Eye (tissue), 1 donor: ENCODE measurements at regions not wholly inside any gene's neighbourhood (a gene's known extent, or its start where the extent isn't known, plus 50 kb on each side); places are given as distances from the start of the nearest gene placed in this dataset.
"Not testable (repeated sequence)": the region's sequence is repeated elsewhere in the genome, so short reads cannot be mapped to it uniquely, and the experiment has no call there.

Experiments used
- DNase-seq: peaks from one replicate; pipeline ENCODE4 v3.0.0-alpha.2; 2015

DNA sequence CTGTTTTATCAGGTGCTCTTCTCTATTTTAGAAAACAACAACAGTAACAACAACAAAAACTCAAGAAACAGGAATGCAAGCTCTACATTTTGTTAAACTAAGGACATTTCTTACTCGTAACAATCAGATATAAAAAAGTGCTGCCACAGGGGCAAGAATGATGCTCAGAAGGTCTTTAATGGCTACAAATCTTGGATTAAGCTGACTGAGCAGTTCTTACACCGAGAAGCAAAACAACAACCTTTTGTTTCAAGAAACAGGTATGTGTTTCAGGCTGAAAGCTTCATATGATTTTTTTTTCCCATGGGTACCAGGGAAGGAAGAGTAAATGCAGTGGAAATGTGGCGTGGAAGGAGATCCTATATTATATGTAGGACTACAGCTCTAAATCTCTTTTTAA is 786.8 kb upstream of the FBXO33 start:
- no peak for DNase-seq

GRCh38 chr14:40218282-40218941 is 786.2 kb upstream of the FBXO33 start:
- DNase-seq, result no peak

DNA sequence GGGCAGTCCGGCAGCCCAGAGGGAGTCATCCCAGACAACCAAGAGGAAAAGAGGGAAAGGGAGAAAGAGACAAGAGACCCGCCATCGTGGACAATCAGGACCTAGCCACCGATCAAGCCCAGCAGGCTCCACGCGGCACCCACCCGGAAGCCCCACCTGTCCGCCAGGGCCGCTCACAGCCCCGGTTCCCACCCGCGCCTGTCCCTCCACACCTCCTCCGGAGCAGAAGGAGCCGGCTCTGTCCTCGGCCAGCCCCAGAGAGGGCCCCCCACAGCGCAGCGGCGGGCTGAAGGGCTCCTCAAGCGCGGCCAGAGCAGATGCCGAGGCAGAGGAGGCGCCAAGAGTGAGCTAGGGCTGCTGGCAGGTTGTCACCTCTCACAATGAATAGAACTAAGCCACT is 784.7 kb upstream of the FBXO33 start:
- DNase-seq, result no peak

DNA sequence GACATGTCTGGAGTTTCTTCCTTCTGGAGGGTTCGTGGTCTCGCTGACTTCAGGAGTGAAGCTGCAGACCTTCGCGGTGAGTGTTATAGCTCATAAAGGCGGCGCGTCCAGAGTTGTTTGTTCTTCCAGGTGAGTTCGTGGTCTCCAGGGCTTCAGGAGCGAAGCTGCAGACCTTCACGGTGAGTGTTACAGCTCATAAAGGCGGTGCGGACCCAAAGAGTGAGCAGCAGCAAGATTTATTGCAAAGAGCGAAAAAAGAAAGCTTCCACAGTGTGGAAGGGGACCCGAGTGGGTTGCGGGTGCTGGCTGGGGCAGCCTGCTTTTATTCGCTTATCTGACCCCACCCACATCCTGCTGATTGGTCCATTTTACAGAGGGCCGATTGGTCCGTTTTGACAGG is 784.2 kb upstream of the FBXO33 start:
- DNase-seq, result not testable (repeated sequence)

GRCh38 chr14:40213701-40214100 is 781.5 kb upstream of the FBXO33 start:
- no peak for DNase-seq

- DNase-seq, result no peak
Measured at GRCh38 chr14:40204441-40205175, 772.4 kb upstream of the FBXO33 start.

GRCh38 chr14:40199101-40199500 is 766.9 kb upstream of the FBXO33 start:
- no peak for DNase-seq

DNA sequence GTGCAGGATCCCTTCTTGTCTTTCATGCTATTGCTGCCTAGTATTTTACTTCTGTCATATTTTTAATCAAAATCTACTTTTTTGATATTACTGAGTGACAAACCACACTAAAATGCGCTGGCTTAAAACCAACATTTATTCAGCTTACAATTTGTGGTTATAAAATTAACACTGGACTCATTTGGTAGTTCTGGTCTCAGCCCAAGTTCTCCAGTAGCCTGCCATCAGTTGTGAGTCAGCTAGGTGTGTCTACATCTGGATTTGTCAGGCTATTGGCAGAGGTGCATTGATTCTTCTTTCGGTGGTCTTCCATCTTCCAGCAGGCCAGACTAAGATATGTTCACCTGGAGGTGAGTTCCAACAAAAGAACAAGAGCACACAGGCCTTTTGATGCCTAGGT is 765.1 kb upstream of the FBXO33 start:
- no peak for DNase-seq

DNA sequence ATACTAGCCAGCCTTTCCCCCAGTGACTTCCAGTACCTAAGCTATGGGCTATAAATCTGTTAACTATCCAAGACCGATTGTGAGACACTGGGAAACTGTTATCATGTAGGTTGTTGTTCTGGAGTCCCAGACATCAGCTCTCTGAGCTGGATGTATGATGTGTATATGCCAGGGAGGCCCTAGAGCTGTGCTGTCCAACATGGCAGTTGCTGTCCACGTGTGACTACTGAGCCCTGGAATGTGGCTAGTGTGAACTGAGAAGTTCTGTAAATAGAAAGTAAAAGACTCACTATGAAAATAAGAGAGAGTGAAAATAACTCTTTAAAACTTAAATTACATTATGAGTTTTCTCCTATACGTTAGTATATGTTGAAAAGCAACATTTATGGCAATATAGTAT is 755.8 kb upstream of the FBXO33 start:
- no peak for DNase-seq

DNA sequence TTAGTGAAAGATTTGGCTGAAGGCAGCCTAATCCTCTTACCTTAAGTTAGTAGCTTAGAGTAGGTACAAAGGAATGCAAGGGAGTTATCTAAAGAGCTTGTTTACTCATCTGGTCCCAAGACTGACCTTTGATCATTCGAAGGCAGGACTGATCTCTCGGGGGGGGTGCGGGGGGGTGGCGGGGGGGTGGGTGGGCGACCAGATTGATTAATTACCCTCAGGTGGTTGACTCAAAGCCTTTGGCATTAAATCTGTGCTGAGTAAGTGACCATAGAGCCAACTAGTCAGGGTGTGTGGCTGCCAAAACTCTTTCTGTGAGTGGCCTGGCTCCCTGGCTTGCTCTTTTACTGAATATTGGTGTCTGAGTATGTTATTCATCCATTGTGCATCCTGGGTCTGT is 731.9 kb upstream of the FBXO33 start:
- DNase-seq, result no peak

GRCh38 chr14:40139657-40140056 is 707.4 kb upstream of the FBXO33 start:
- no peak for DNase-seq

GRCh38 chr14:40133463-40133862 is 701.2 kb upstream of the FBXO33 start:
- DNase-seq, result no peak

DNA sequence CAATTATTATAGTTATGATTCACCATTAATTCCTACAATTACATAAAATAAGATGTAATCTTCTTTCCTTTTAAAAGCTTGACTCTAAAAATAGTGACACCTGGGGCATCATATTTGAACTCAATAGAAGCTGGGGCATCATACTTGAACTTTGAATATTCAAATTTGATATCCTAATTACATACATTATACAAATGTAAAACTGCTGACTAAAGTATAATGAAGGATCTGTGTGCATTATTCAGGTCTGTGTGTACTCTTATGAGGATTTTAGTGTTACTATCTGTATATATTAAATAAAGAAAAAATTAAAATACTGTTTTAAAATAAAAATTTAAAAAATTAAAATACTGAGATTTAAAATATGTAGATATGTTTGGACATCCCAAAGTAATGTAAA is 696.9 kb upstream of the FBXO33 start:
- DNase-seq, result no peak

GRCh38 chr14:40123816-40124215 is 691.6 kb upstream of the FBXO33 start:
- no peak for DNase-seq

- DNase-seq, result peak; percentile 52
Measured at GRCh38 chr14:40122968-40123648, 690.9 kb upstream of the FBXO33 start.

GRCh38 chr14:40119765-40120164 is 687.5 kb upstream of the FBXO33 start:
- no peak for DNase-seq

DNA sequence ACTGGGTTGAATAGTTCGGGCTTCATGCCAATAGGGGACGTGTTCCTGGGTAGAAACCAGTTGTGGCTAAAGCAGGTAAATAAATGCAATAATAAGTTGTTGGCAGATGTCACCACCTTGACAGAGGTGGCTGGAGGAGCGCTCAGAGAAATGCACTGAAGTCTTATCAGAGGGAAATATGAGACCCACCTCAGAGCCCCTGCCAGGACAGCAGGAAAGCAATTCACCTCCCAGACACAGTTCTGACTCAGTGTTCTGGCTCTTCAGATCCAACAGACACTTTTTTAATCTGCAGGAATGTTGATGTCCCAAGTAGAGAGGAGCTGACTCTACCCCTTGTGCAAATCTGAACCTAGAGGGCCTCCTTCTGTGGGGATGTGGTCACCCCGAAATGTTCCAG is 687.1 kb upstream of the FBXO33 start:
- no peak for DNase-seq

DNA sequence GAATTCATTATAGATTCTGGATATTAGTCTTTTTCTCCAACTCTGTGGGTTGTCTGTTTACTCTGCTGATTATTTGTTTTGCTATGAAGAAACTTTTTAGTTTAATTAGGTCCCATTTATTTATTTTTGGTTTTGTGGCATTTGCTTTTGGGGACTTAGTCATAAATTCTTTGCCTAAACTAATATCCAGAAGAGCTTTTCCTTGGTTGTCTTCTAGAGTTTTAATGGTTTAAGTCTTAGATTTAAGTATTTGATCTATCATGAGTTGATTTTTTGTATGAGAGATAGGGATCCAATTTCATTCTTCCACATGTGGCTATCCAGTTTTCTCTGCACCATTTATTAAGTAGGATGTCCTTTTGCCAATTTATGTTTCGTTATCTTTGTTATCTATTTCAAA is 683.4 kb upstream of the FBXO33 start:
- no peak for DNase-seq

- DNase-seq, result no peak
Measured at GRCh38 chr14:40113671-40114070, 681.4 kb upstream of the FBXO33 start.

- no peak for DNase-seq
Measured at GRCh38 chr14:40100544-40101196, 668.4 kb upstream of the FBXO33 start.

DNA sequence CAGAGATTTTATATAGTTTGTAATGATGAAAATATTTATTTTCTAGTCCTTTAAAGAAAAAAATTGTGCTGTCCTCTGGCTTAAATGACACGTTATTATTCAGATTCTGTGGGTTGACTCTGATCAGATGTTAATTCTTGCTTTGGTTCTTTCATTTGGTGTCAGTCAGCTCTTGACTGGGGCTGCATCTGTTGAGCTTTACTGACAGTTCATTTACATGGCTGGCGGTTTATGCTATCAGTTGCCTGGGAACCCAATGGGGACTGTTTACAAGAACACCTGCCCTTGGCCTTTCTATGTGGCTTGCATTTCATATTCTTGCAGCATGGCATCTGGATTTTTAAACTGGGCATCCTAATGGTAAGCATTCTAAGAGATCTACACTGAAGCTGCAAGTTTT is 667.1 kb upstream of the FBXO33 start:
- DNase-seq, result no peak

DNA sequence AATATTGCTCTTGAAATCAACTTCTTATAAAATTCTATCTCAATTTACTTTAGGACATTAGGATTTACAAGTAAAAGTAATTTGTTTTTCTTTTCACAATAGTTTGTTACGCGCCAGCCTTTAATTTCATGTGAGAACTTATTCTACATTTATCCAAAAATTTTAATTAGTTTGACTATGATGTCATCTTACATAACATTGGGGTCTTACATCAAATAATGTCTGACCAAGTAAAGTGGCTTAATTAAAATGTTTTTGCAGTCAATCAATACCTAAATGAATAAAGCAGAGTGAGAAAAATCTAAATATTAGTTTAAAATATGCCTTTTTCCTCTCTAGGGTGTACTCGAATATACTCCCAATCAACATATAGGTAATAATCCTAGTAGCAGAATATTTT is 666.2 kb upstream of the FBXO33 start:
- DNase-seq, result no peak

DNA sequence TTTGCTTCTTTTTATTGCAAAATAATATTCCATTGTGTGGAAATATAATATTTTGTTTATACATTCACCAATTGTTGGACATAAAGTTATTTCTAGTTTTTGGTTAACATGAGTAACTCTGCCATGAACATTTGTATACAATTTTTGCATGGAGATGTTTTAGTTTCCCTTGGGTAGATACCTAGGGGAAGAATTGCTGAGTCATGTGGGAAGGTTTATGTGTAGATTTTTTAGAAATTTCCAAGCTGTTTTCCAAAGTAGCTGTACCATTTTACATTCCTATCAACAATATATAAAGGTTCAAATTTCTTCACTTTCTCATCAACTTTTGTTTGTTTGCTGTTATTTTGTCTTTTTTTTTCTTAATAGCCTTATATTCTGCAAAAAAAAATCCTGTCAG is 664.7 kb upstream of the FBXO33 start:
- no peak for DNase-seq

DNA sequence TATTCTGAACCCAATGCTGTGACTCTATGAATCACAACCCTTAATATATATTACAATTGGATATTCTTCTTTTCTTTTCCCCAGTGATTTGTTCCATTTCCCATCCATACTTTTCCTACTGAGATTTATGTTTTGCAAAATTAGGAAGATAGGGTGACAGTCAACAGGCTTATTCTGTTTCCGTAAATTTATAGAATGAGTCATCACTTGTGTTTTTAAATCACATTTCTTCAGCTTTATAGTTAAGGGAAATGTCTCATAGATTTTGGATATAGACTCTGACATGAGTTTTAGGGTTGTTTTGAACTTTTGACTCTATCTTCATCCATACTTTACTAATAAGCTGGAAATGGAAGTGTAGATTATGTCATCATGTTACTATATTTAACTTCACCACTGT is 661.6 kb upstream of the FBXO33 start:
- DNase-seq, result no peak
